ENCODE measurements at regions not wholly inside any gene's neighbourhood (a gene's known extent, or its start where the extent isn't known, plus 50 kb on each side); places are given as distances from the start of the nearest gene placed in this dataset.

DNA sequence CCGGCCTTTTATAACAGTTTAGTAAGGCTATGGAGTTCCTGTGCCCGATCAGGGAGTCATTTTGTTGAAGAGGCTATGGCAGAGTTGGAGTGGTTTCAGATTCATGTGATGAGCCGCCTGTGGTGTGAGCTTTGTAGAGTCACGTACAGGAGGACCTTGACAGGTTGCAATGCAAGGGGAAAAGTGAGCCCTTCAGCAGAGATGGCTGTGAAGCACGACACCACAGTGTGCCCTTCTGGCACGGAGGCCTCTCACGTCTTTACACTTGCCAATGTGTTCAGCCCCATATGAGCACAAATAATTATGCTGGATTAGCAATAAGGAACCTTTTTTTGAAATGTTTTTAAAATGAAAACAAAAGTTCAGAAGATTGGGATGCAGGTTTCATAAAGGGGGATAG is 499.8 kb downstream of the LIG4 start (continued):
- TF ChIP-seq, protein P1, sequence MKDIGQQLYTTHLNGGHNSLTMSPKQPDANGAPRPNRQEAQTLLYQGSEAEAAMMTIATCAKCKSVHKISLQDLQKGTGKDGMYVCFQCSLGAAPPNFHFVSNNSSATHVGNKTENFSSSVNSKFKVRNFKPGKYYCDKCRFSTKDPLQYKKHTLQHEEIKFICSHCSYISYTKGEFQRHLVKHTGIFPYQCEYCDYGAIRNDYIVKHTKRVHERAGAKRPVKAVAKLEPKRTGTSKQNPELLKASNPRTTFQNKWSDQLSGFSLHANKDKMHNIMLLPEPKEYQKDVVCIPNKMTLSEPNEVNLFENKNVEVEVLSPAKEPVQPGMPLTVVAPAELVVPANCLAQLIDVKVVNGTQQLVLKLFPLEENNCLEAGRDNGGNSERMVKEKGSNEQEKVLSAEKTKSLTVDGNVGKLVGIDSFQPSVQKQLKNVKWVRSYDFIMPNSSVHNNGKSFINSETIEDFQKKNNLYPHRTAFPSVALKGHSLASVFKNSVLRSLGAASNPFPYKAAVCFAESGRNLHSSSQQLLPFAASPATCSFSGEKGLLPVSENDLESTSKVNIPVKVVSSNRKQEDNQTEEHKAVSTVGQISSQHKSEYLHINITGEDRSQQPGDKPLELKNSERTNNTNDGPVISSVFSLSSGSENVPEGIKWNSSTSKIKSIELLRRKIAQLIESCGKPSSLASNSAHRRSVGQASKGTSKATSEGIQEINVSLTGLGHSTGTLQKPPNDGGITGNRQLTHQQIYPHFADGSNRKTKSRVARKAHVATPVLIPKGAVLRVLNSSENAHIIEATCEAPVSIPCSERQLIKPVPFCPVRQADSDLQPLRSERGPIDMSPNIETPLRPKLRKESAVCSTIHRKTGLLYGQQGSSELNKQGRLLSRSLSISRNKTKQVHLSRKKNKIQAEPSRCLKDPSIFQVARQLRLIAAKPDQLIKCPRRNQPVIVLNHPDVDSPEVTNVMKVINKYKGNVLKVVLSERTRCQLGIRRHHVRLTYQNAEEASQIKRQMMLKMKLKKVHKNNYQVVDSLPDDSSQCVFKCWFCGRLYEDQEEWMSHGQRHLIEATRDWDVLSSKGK (CRISPR knock-in tag; IDR thresholded peaks at IDR 0.05), result no peak
- TF ChIP-seq BCL6 (CRISPR knock-in tag; IDR thresholded peaks at IDR 0.05), result no peak

- no peaks in the 10 kb centered on the region for H3K9me1 ChIP-seq (ENCODE audit: control insufficient read depth, insufficient read depth, low read length)
- no TSS peak for BruUV-seq (replicated peaks)
- FAIRE-seq (no peak), ATAC-seq (no peak), DNase-seq (ENCODE audit: extremely low read depth in 1 of 4, low spot score in 3 of 4) (no peak)
- H2AFZ ChIP-seq (ENCODE audit: low read depth, low read length), result no peak overlapping the region
- in situ Hi-C loops (cut with MboI), result no loop called here
- intact Hi-C loops (cut with micrococcal nuclease), result no loop called here
- no peaks in the 10 kb centered on the region for H3K9me3 ChIP-seq (replicated peaks; ENCODE audit: control insufficient read depth, insufficient read depth, low read depth, low read length)
- no peaks in the 10 kb centered on the region for H3K79me2 ChIP-seq (ENCODE audit: control insufficient read depth, insufficient read depth, low read length)
- no peak overlapping the region for H3K4me3 ChIP-seq
- ChIA-PET CTCF (ENCODE audit: low intra/inter-chr PET ratio) (no interaction called here), POLR2A (no interaction called here)
- no peak overlapping the region for H3K27ac ChIP-seq (ENCODE audit: extremely low read depth, low read depth, low read length)
- no peaks in the 10 kb centered on the region for H3K4me1 ChIP-seq (replicated peaks in 1 of 2; ENCODE audit: control insufficient read depth in 2 of 2, insufficient read depth in 2 of 2, low read length in 2 of 2)
- no peak overlapping the region for H3K9ac ChIP-seq (ENCODE audit: insufficient read depth in 1 of 2, low read depth in 2 of 2, low read length in 2 of 2)
- H4K20me1 ChIP-seq (replicated peaks; ENCODE audit: control insufficient read depth, insufficient read depth, low read length), result no peaks in the 10 kb centered on the region
- TF ChIP-seq, protein P2, sequence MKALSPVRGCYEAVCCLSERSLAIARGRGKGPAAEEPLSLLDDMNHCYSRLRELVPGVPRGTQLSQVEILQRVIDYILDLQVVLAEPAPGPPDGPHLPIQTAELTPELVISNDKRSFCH (CRISPR knock-in tag; IDR thresholded peaks at IDR 0.05), result no peak
- TF ChIP-seq, protein P2 (tag; IDR thresholded peaks at IDR 0.05), result no peak
- TF ChIP-seq, protein P3, sequence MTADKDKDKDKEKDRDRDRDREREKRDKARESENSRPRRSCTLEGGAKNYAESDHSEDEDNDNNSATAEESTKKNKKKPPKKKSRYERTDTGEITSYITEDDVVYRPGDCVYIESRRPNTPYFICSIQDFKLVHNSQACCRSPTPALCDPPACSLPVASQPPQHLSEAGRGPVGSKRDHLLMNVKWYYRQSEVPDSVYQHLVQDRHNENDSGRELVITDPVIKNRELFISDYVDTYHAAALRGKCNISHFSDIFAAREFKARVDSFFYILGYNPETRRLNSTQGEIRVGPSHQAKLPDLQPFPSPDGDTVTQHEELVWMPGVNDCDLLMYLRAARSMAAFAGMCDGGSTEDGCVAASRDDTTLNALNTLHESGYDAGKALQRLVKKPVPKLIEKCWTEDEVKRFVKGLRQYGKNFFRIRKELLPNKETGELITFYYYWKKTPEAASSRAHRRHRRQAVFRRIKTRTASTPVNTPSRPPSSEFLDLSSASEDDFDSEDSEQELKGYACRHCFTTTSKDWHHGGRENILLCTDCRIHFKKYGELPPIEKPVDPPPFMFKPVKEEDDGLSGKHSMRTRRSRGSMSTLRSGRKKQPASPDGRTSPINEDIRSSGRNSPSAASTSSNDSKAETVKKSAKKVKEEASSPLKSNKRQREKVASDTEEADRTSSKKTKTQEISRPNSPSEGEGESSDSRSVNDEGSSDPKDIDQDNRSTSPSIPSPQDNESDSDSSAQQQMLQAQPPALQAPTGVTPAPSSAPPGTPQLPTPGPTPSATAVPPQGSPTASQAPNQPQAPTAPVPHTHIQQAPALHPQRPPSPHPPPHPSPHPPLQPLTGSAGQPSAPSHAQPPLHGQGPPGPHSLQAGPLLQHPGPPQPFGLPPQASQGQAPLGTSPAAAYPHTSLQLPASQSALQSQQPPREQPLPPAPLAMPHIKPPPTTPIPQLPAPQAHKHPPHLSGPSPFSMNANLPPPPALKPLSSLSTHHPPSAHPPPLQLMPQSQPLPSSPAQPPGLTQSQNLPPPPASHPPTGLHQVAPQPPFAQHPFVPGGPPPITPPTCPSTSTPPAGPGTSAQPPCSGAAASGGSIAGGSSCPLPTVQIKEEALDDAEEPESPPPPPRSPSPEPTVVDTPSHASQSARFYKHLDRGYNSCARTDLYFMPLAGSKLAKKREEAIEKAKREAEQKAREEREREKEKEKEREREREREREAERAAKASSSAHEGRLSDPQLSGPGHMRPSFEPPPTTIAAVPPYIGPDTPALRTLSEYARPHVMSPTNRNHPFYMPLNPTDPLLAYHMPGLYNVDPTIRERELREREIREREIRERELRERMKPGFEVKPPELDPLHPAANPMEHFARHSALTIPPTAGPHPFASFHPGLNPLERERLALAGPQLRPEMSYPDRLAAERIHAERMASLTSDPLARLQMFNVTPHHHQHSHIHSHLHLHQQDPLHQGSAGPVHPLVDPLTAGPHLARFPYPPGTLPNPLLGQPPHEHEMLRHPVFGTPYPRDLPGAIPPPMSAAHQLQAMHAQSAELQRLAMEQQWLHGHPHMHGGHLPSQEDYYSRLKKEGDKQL (CRISPR knock-in tag; IDR thresholded peaks at IDR 0.05; ENCODE audit: borderline replicate concordance), result no peak
- TF ChIP-seq HNRNPUL1 (IDR thresholded peaks at IDR 0.05; ENCODE audit: low read length) (no peak), ATF7 (IDR thresholded peaks at IDR 0.05) (no peak), MCM2 (IDR thresholded peaks at IDR 0.05; ENCODE audit: low read depth) (no peak), ATF1 (CRISPR knock-in tag; IDR thresholded peaks at IDR 0.05) (no peak), ATF1 (tag; IDR thresholded peaks at IDR 0.05) (no peak), ELF4 (CRISPR knock-in tag; IDR thresholded peaks at IDR 0.05) (no peak)
- TF ChIP-seq, protein P4, sequence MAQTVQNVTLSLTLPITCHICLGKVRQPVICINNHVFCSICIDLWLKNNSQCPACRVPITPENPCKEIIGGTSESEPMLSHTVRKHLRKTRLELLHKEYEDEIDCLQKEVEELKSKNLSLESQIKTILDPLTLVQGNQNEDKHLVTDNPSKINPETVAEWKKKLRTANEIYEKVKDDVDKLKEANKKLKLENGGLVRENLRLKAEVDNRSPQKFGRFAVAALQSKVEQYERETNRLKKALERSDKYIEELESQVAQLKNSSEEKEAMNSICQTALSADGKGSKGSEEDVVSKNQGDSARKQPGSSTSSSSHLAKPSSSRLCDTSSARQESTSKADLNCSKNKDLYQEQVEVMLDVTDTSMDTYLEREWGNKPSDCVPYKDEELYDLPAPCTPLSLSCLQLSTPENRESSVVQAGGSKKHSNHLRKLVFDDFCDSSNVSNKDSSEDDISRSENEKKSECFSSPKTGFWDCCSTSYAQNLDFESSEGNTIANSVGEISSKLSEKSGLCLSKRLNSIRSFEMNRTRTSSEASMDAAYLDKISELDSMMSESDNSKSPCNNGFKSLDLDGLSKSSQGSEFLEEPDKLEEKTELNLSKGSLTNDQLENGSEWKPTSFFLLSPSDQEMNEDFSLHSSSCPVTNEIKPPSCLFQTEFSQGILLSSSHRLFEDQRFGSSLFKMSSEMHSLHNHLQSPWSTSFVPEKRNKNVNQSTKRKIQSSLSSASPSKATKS (CRISPR knock-in tag; IDR thresholded peaks at IDR 0.05), result no peak
- H3K4me2 ChIP-seq (ENCODE audit: insufficient read depth, low read length), result no peak overlapping the region
- H3K36me3 ChIP-seq (ENCODE audit: control insufficient read depth, insufficient read depth, low read length), result no peaks in the 10 kb centered on the region
- H3K27me3 ChIP-seq (ENCODE audit: control insufficient read depth in 2 of 2, insufficient read depth in 2 of 2, low read length in 2 of 2), result no peaks in the 10 kb centered on the region
Measured at GRCh38 chr13:107713314-107713713, 502.0 kb downstream of the LIG4 start.

All from K562 (cell line).